ENCODE measurements at regions not wholly inside any gene's neighbourhood (a gene's known extent, or its start where the extent isn't known, plus 50 kb on each side); places are given as distances from the start of the nearest gene placed in this dataset.

DNA sequence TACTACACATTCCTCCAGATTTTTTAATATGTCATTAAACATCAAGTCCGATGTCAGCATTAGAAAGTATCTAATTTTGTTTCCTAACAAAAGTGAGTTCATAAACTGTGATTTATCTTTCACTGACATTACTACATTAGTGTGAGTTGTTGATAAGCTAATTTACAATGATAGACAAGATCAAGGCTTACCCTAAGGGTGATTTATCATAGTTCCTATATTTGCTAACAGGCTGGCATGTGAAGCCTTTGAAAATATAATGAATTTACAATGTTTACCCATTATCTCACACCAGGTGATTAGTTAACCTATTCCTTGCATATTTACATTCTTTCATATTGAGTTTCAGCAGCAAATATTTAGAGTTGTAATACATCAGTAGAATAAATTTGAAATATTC lies 1096.9 kb upstream of the NUDT12 start:
- TF ChIP-seq, protein P1, sequence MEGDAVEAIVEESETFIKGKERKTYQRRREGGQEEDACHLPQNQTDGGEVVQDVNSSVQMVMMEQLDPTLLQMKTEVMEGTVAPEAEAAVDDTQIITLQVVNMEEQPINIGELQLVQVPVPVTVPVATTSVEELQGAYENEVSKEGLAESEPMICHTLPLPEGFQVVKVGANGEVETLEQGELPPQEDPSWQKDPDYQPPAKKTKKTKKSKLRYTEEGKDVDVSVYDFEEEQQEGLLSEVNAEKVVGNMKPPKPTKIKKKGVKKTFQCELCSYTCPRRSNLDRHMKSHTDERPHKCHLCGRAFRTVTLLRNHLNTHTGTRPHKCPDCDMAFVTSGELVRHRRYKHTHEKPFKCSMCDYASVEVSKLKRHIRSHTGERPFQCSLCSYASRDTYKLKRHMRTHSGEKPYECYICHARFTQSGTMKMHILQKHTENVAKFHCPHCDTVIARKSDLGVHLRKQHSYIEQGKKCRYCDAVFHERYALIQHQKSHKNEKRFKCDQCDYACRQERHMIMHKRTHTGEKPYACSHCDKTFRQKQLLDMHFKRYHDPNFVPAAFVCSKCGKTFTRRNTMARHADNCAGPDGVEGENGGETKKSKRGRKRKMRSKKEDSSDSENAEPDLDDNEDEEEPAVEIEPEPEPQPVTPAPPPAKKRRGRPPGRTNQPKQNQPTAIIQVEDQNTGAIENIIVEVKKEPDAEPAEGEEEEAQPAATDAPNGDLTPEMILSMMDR (conservative IDR thresholded peaks at IDR 0.05; ENCODE audit: low read length) = no peak
- no peak for TF ChIP-seq EZH2phosphoT487 (IDR thresholded peaks at IDR 0.05; ENCODE audit: borderline replicate concordance, low read depth, low read length)
